GM19372 (cell line): ENCODE measurements at regions not wholly inside any gene's neighbourhood (a gene's known extent, or its start where the extent isn't known, plus 50 kb on each side); places are given as distances from the start of the nearest gene placed in this dataset.

Experiments
- ATAC-seq: cut with Tn5 transposase; IDR thresholded peaks from one replicate; pipeline ENCODE4 v1.9.1; 2021; ENCODE audit warnings: mild to moderate bottlenecking, low read depth, moderate library complexity; ENCODE audit not compliant: unreplicated experiment

GRCh38 chr4:126686491-126686890 is 946.3 kb upstream of the INTU start:
- no peak for ATAC-seq

DNA sequence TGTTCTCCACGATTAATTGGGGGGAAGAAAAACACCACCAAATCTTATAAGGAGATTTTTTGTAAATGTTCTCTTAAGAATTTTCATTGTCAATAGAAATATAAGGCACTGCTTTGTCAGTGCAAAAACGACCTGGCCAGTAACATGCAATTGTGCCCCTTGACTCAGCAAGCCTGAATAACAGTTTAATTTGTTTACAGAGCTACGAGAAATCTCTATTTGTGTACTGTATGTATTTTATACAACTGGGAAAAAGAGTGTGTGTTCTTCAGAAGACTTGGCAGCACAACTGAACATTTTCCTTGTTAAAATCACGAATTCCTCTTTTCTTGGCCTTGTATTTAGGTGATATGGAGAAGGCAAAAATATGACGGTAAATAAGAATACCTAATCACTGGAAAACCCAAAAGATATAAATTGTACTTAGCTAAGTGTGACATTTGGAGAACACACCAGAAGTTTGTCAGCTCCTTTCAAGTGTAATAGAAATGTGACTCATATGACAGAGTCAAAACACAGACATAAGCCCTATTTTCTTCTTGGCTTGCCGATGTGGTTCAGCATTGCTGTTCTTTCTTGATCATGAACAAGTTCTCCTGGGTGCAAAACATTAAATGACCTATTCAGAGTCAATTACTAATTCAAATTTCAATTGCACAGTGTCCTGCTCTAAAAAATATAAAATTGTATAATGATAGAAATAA is 945.0 kb upstream of the INTU start:
- no peak for ATAC-seq

DNA sequence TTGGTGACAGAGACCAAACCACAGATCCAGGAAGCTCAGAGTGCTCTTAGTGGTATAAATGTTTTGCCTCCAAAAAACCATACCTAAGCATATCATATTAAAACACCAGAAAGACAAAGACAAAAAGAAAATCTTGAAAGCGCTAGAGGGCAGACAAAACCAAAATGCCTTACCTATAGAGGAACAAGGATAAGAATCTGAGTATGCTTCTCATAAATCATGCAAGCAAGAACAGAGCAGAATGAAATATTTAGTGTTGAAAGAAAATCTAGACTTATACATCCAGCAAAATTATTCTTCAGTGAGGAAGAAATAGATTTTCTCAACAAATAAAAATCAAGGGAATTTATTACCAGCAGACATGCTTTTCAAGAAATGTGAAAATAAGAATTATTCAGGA is 941.0 kb upstream of the INTU start:
- ATAC-seq, result no peak

DNA sequence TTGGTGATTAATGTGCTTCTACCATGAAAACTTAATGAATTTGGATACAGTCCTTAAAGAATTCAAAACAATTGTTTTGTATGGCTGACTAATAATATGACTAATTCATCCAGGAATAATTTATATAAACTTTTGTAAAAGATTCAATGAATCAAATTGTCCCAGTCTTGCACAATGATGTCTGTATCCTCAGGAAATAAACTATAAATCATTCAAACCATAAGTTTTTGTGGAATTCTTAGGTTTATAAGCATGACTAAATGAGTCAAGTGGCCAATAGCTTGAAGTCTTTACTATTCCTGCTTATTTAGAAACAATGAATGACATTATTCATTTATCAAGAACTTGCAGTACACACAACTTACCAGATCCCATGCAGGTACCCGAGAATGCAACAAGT is 935.0 kb upstream of the INTU start:
- no peak for ATAC-seq

- ATAC-seq, result no peak
Measured at GRCh38 chr4:126698224-126698623, 934.5 kb upstream of the INTU start.

DNA sequence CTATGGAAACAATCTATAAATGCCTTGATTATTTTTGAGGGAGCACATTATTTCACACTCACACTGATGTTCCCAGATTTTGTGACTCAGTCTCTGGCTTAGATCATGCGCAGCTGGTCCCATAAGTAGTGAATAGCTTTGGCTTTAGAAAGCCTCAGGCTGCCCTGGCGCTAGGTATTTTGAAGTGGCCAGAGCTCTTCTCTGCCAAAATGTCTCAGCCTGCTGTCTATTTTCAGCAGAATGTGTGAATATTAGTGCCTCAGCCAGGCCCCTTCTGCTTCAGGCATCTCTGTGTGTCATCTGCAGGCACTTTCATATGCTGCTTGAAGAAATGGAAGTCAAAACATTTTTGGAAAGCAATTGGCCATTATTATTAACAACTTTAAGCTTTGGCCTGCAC is 931.0 kb upstream of the INTU start:
- no peak for ATAC-seq

DNA sequence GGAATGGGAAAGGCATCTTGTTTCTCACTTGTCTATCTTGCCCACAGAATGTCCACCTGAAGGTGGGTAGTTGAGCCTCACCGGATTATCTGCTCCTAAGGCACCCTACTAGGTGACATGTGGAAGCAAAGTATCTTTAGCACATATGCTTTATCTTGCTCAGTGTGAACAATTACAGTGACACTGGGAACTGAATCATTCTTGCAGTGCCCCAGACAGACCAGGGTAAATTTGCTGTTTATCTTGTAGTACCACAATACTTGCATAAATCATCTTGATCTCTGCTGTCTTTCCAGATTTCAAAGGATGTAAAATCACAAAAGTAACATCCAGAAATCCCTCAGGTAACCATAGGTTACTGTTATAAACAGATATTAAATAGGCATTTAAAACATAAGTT is 930.0 kb upstream of the INTU start:
- ATAC-seq, result no peak

GRCh38 chr4:126705266-126705665 is 927.5 kb upstream of the INTU start:
- ATAC-seq, result no peak

- no peak for ATAC-seq
Measured at GRCh38 chr4:126708716-126709115, 924.0 kb upstream of the INTU start.

DNA sequence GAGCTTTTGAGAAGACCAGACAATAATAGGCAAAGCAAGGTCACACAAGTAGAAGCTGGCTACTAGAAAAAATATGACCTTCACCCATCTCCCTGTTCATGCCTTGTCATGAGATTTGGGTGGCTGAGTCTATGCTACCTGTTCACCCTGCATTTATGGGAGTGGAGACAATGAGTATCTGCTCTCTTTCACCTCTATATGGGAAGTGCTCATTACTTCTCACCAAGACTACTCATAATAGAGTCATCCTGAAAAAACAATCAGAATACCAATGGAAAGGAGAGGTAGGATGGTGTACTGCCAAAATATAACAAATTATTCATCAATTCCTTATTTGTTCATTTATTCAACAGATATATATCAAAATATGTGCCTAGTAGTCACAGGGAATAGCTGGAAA is 921.8 kb upstream of the INTU start:
- ATAC-seq, result no peak

DNA sequence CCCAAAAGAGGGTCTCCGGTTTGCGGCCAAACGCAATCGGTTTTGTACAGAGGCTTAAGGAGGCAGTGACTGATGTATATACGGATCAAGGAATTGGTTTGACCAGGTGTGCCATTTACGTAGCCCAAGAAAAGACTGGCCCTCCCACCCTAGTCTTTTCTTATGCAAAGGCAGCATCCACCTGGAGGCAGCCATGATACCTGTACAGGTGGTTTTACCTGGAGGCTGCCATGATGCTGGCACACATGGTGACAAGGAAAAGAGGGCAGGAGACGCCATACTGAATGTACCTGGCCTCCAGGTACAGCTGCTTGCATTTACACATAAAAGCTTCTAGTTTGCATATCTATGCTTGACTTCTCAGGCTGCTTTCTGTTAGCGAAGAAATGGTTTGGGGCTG is 917.7 kb upstream of the INTU start:
- no peak for ATAC-seq

- no peak for ATAC-seq
Measured at GRCh38 chr4:126715681-126716080, 917.1 kb upstream of the INTU start.

GRCh38 chr4:126718136-126718535 is 914.6 kb upstream of the INTU start:
- no peak for ATAC-seq

GRCh38 chr4:126719852-126720251 is 912.9 kb upstream of the INTU start:
- ATAC-seq, result no peak

GRCh38 chr4:126725906-126726305 is 906.9 kb upstream of the INTU start:
- ATAC-seq, result no peak

DNA sequence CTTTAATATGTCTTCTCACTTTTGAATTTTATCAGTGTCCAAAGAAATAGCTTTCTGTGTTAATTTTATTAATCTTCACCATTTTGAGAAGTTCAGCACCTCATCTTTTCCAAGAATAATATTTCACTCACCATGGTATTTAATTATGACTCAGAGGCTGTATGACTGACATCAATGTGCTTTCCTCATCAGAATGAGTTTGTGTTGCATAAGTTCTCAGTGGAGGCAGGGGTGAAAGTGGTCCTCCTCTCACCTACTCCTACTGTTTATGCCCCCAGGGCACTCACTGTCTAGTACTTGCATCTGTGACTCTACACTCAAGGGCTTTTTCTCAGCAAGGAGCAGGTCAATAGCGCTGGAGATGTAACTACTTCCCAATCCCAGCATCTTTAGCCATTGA is 905.3 kb upstream of the INTU start:
- ATAC-seq, result no peak

DNA sequence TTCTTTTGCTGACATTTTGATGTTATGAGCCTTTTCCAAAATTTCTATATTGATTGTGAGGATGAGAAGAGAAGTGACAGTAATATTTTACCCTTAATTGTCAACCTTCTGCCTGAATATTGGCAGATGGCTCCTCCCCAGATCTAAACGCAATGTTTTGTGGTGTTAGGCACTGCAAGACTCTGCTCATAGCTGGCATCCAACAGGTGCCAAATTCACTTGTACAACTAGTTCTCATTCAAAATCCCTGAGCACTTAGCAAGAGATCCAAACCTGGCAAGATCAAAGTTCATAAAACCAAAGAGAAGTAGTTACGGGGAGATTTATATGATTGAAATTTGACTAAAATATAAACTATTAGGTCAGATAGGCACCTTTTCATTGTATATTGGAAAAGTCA is 901.7 kb upstream of the INTU start:
- ATAC-seq, result no peak

- no peak for ATAC-seq
Measured at GRCh38 chr4:126733301-126733700, 899.5 kb upstream of the INTU start.

DNA sequence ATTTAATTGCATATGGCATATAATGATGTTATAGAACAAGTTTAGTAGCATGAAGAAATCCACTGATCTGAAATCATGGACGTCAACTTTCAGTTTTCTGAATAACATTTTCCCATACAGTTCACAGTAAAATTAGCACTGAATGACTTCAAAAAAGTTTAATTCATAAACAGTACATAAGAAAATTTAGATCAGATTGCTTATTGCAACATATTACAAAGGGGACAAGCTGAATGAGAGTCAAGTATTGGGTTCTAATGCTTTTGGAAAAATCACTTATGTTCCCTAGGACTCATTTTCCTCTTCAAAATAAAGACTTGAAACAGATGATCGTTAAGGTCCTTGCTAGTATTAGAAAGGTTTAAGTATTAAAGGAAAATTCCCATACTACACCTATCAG is 898.3 kb upstream of the INTU start:
- ATAC-seq, result no peak

GRCh38 chr4:126735294-126736132 is 897.2 kb upstream of the INTU start:
- no peak for ATAC-seq

DNA sequence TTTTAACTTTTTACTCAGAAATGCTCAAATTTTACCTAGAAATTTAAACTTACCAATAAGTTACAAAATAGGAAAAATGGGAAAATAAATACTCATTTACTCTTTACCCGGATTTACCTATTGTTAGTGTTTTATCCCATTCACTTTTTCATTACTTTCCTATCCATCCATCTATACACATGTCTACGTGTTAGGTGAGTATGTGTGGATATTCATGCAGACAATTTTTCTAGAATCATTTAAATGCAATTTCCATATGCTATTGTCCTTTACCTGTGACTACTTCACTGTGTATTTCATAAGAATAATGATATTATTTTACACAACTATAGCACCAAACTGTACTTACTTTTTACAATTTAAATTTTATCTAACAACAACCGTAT is 896.6 kb upstream of the INTU start:
- ATAC-seq, result no peak

GRCh38 chr4:126737899-126738526 is 894.7 kb upstream of the INTU start:
- ATAC-seq, result no peak
